Keratinocyte (primary cell): ENCODE measurements at regions not wholly inside any gene's neighbourhood (a gene's known extent, or its start where the extent isn't known, plus 50 kb on each side); places are given as distances from the start of the nearest gene placed in this dataset.

Experiments
- EZH2 ChIP-seq: IDR thresholded peaks from one replicate; pipeline ENCODE4 v1.6.1; 2012; ENCODE audit warnings: inconsistent platforms, mild to moderate bottlenecking, low read length, moderate library complexity
- TF ChIP-seq, protein P1 (sequence below), 3 experiments: IDR thresholded peaks in 1 of 3; conservative IDR thresholded peaks in 1 of 3; optimal IDR thresholded peaks in 1 of 3; 2 replicates in 2 of 3; 3 replicates in 1 of 3; pipeline versions ENCODE3 to v1.5.1; 2011; ENCODE audit warnings: low read length in 3 of 3, mild to moderate bottlenecking in 3 of 3, moderate library complexity in 2 of 3, control low read depth in 1 of 3, inconsistent platforms in 1 of 3; ENCODE audit not compliant: insufficient read depth in 2 of 3; ENCODE audit errors: extremely low read depth in 1 of 3

DNA sequence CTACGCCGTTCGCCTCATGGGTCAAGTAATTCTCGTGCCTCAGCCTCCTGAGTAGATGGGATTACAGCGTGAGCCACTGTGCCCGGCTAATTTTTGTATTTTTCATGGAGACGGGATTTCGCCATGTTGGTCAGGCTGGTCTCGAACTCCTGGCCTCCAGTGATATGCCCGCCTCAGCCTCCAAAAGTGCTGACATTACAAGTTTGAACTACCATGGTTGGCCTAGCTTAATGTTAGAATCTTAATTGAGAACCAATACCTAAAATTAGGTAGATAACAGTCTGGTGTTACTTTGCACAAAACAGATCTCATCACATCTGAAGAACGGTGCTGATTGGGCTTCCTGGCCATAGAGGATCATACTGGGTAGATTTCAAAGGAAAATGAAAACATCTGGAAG is 184.9 kb downstream of the VEGFC start:
- TF ChIP-seq, protein P1, sequence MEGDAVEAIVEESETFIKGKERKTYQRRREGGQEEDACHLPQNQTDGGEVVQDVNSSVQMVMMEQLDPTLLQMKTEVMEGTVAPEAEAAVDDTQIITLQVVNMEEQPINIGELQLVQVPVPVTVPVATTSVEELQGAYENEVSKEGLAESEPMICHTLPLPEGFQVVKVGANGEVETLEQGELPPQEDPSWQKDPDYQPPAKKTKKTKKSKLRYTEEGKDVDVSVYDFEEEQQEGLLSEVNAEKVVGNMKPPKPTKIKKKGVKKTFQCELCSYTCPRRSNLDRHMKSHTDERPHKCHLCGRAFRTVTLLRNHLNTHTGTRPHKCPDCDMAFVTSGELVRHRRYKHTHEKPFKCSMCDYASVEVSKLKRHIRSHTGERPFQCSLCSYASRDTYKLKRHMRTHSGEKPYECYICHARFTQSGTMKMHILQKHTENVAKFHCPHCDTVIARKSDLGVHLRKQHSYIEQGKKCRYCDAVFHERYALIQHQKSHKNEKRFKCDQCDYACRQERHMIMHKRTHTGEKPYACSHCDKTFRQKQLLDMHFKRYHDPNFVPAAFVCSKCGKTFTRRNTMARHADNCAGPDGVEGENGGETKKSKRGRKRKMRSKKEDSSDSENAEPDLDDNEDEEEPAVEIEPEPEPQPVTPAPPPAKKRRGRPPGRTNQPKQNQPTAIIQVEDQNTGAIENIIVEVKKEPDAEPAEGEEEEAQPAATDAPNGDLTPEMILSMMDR (optimal IDR thresholded peaks at IDR 0.05 in 1 of 3, IDR thresholded peaks at IDR 0.05 in 1 of 3, conservative IDR thresholded peaks at IDR 0.05 in 1 of 3; ENCODE audit: extremely low read depth in 1 of 3, insufficient read depth in 2 of 3, low read length in 3 of 3) = no peak
- TF ChIP-seq EZH2 = no peak
